ENCODE measurements at regions not wholly inside any gene's neighbourhood (a gene's known extent, or its start where the extent isn't known, plus 50 kb on each side); places are given as distances from the start of the nearest gene placed in this dataset.
"Not testable (repeated sequence)": the region's sequence is repeated elsewhere in the genome, so short reads cannot be mapped to it uniquely, and the experiment has no call there.

DNA sequence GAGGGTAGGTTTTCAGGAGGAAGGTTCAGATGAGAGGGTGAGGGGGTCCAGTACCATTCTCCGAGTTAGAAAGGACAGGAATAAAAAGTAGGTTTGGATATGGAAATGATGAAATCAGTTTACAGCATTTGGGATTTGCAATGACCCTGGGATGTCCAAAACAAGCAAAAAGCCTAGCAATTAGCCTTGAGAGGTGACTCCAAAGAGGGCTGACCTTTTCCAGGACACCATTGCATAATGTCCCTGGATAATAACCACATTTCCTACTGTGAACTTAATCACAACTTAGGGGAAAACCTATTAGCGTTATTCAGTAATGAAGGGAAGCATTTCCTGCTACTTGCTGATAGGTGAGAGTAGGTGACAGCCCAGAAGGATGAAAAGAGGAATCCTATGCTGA lies 101.4 kb upstream of the ARHGAP42 start:
- no peak for DNase-seq

- DNase-seq, result no peak
These were observed 100.6 kb upstream of the ARHGAP42 start for GRCh38 chr11:100586361-100587101.

GRCh38 chr11:100592619-100593260 lies 94.3 kb upstream of the ARHGAP42 start:
- DNase-seq, result no peak

GRCh38 chr11:100593291-100593690 lies 93.8 kb upstream of the ARHGAP42 start:
- DNase-seq, result no peak

DNA sequence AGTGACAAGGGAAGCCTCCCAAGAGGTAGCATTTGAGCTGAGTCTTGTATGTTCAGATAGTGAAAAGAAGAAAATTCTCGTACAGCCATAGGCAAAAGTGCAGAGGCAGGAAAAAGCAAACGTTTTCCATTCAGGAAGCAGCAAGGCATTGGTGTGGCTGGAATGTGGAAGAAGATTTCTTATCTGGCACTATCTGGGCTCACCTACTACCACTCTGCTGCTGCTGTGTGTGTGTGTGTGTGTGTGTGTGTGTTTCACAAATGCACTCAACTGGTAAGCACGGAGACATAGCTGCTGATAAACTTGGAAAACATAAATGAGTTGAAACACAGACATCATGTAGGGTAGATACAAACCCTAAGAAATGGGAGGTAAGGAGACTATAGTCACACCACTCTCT lies 92.8 kb upstream of the ARHGAP42 start:
- no peak for DNase-seq

- DNase-seq, result no peak
These were observed 86.1 kb upstream of the ARHGAP42 start for GRCh38 chr11:100600941-100601340.

DNA sequence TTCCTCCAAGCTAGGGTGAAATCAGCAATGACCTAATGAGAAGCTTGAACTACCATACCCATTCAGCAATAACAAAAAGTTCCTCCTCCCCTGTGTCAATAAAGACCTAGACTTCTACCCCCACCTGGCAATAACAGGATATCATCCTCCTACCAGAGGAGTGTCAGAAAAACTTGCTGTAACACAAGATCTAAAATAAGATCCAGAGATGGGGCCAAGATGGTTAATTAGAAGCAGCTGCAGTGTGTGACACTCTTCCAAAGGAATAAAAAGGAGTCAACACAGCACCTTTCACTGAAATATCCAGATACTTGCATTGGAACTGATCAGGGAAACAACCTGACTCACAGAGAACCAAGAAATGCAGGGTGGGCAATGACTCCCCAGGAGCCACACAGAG lies 84.4 kb upstream of the ARHGAP42 start:
- DNase-seq, result no peak

DNA sequence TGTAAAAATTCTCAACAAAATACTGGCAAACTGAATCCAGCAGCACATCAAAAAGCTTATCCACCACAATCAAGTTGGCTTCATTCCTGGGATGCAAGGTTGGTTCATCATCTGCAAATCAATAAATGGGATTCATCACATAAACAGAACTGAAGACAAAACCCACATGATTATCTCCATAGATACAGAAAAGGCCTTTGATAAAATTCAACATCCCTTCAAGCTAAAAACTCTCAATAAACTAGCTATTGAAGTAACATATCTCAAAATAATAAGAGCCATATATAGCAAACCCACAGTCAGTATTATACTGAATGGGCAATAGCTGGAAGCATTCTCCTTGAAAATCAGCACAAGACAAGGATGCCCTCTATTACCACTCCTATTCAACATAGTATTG lies 79.3 kb upstream of the ARHGAP42 start:
- DNase-seq, result not testable (repeated sequence)

- DNase-seq, result no peak
These were observed 74.3 kb upstream of the ARHGAP42 start for GRCh38 chr11:100612766-100613165.

DNA sequence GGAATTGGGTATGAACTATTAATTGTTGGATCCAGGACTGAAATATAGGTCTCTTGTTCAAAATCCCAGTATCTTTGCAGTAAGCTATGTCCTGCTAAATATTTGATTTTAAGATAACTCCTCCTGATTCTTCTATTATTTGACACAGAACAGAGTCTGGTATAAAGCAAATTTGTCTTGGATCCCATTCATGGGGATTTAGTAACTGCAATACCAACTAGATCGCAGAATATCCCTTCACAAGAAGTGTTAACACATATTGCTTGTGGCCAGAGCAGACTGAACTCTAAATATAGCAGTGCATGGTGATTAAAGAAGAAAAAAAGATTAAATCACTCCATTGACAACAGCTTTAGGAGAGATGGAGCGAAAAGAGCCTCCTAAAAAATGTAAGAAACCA lies 68.2 kb upstream of the ARHGAP42 start:
- no peak for DNase-seq

GRCh38 chr11:100619484-100619883 lies 67.6 kb upstream of the ARHGAP42 start:
- no peak for DNase-seq

- no peak for DNase-seq
These were observed 64.7 kb upstream of the ARHGAP42 start for GRCh38 chr11:100622404-100622803.

GRCh38 chr11:100624346-100624745 lies 62.7 kb upstream of the ARHGAP42 start:
- no peak for DNase-seq

DNA sequence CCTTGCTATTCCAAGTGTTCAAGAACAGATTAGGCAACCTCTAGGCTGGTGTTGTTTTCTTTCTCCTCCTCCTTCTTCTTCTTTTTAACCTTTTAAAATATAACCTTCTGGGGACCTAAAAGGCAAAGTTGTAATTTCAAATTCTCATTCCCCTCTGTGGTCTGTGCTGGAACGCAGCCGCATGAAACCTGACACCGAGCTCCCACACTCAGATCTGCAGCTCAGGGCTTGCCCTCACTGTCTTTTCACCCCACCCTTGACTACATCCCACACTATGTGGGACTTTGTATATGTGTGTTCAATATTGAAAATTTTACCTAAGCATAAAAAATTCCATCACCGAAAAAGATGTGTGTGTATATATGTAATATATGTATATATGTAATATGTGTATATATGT lies 62.0 kb upstream of the ARHGAP42 start:
- no peak for DNase-seq

- no peak for DNase-seq
These were observed 57.4 kb upstream of the ARHGAP42 start for GRCh38 chr11:100629671-100630070.

DNA sequence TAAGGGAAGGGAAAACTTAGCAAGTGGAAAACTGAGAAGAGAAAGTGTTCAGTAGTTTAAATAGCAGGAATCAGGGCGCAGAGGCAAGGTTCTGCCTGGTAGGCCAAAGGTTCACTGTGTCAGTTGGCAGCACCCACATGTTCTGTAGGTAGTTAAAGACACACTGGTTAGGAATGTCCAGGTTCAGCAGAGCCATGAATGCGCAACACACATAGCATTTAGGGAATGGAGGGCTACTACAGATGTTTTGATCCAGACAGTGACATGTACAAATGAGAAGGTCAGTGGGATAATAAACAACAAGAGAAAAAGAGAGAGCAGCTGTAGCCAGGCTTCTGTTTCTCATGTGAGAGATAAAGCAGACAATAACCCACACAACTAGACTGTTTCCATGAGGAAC lies 56.2 kb upstream of the ARHGAP42 start:
- no peak for DNase-seq

- no peak for DNase-seq
These were observed 55.8 kb upstream of the ARHGAP42 start for GRCh38 chr11:100631316-100631715.

GRCh38 chr11:100632941-100633452 lies 54.1 kb upstream of the ARHGAP42 start:
- DNase-seq, result no peak

DNA sequence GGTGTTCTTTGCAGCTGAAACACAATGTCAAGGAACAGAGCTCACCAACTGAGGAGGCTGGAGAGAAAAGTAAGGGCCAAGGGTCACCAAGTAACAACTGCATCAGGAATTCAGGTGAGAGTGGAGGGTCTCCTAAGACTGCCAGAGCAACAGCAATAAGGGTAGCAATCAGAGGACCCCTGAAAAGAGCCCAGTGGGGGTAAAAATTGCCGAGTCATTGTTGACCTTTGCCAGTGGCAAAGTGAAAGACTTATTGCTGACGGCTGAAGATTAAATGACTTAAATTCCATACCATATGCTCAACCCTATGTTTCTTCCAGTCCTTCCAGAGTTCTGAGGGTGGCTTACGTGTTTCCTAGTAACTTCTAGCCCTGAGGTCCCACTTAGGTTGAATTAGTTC lies 51.9 kb upstream of the ARHGAP42 start:
- DNase-seq, result no peak

GRCh38 chr11:100636536-100636935 lies 50.6 kb upstream of the ARHGAP42 start:
- DNase-seq, result no peak

Measured in CD4-positive, alpha-beta T cell treated with Interleukin-12 subunit alpha and Interleukin-12 subunit beta, for 1 hour (primary cell).